GM23248 (cell line): ENCODE measurements at regions not wholly inside any gene's neighbourhood (a gene's known extent, or its start where the extent isn't known, plus 50 kb on each side); places are given as distances from the start of the nearest gene placed in this dataset.

Experiments
- EZH2 ChIP-seq: fragments of 200-600 bp; sonication (generic); IDR thresholded peaks from 2 replicates; pipeline ENCODE4 v1.6.1; 2018; ENCODE audit warnings: antibody characterized with exemption, mild to moderate bottlenecking; ENCODE audit not compliant: insufficient read depth, poor library complexity, severe bottlenecking
- EZH2phosphoT487 ChIP-seq: fragments of 200-600 bp; sonication (generic); IDR thresholded peaks from 2 replicates; pipeline ENCODE4 v1.6.1; 2018; ENCODE audit warnings: antibody characterized with exemption, moderate library complexity, mild to moderate bottlenecking, low read depth; ENCODE audit not compliant: insufficient read depth

DNA sequence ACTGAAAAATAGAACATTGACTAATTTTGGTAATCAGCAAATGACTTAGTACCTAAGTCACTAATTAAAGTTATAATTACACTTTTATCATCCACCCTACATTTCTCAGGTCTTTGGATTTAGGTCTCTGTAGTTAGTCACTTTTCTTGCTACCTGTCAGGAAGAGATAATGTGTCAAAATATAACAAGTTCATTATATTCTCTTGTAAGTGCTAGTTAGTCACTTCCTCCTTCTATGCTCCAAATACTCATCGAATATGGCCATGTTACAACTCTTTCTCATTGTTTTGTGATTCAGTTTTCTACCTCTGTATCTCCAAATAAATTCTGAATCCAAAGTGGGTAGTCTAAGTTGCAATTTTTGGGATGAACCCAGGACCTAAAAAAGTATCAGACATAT is 163.5 kb upstream of the KIF2B start:
- no peak for TF ChIP-seq EZH2
- TF ChIP-seq EZH2phosphoT487: no peak
